ENCODE measurements at regions not wholly inside any gene's neighbourhood (a gene's known extent, or its start where the extent isn't known, plus 50 kb on each side); places are given as distances from the start of the nearest gene placed in this dataset.

DNA sequence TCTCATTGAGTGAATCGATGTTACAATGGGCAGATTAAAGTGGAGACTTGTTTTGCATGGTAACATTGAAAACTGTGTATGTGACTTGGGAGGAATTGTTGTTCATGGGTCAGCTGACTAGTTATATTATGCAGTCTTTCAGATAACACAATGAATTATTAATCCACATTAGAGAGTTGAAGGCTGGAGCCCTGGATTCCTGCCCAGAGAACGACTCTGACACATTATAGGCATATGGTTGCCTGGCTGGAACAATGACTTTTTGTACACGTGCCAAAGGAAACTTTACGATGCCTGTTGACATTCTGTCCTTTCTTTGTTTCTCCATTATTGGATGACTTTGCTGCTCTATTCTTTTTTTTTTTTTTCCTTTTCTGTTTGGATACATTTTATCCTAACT is 52.3 kb upstream of the TMEM229A start:
- TF ChIP-seq, protein P1, sequence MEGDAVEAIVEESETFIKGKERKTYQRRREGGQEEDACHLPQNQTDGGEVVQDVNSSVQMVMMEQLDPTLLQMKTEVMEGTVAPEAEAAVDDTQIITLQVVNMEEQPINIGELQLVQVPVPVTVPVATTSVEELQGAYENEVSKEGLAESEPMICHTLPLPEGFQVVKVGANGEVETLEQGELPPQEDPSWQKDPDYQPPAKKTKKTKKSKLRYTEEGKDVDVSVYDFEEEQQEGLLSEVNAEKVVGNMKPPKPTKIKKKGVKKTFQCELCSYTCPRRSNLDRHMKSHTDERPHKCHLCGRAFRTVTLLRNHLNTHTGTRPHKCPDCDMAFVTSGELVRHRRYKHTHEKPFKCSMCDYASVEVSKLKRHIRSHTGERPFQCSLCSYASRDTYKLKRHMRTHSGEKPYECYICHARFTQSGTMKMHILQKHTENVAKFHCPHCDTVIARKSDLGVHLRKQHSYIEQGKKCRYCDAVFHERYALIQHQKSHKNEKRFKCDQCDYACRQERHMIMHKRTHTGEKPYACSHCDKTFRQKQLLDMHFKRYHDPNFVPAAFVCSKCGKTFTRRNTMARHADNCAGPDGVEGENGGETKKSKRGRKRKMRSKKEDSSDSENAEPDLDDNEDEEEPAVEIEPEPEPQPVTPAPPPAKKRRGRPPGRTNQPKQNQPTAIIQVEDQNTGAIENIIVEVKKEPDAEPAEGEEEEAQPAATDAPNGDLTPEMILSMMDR (IDR thresholded peaks at IDR 0.05; ENCODE audit: insufficient read depth, low read length, poor library complexity, severe bottlenecking), result no peak
- TF ChIP-seq EZH2phosphoT487 (conservative IDR thresholded peaks at IDR 0.05; ENCODE audit: low read length), result no peak

Measured in SU-DHL-6 (cell line).